Transverse colon (tissue), 4 donors: ENCODE measurements at regions not wholly inside any gene's neighbourhood (a gene's known extent, or its start where the extent isn't known, plus 50 kb on each side); places are given as distances from the start of the nearest gene placed in this dataset.

Source experiments
- POLR2AphosphoS5 ChIP-seq, 3 donors: sonication (generic); formaldehyde crosslinking; IDR thresholded peaks; one replicate each; pipeline ENCODE4 v1.6.1; 2016; ENCODE audit warnings: antibody characterized with exemption in 3 of 3
- TF ChIP-seq, protein P1 (sequence below), 5 experiments: fragments of 200-600 bp in 3 of 5; fragments of 450-650 bp in 2 of 5; sonication (generic) in 3 of 5; IDR thresholded peaks; 1 replicate in 2 of 5; 2 replicates in 3 of 5; pipeline ENCODE4 v1.5.1; 2016 to 2017; ENCODE audit warnings: antibody characterized with exemption in 5 of 5, inconsistent platforms in 3 of 5, mild to moderate bottlenecking in 2 of 5, moderate library complexity in 1 of 5

DNA sequence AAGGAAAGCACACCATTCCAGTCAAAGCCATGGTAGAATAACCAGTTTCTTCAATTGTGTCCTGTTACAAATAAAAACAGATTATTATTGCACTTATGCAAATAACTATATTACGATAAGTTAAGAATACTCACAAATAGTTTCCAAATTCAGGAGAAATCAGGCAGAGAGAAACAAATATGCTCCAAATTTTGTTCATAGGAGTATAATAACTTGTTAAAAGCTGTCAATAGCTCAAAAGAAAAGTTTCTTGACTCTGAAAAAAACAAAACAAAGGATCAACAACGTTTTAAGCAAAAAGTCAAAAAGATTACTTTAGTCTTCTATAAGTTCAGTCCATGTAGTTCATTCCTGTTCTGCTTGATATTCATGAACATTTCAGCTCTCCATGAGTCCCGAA, 59.7 kb upstream of the BDH1 start:
- TF ChIP-seq, protein P1, sequence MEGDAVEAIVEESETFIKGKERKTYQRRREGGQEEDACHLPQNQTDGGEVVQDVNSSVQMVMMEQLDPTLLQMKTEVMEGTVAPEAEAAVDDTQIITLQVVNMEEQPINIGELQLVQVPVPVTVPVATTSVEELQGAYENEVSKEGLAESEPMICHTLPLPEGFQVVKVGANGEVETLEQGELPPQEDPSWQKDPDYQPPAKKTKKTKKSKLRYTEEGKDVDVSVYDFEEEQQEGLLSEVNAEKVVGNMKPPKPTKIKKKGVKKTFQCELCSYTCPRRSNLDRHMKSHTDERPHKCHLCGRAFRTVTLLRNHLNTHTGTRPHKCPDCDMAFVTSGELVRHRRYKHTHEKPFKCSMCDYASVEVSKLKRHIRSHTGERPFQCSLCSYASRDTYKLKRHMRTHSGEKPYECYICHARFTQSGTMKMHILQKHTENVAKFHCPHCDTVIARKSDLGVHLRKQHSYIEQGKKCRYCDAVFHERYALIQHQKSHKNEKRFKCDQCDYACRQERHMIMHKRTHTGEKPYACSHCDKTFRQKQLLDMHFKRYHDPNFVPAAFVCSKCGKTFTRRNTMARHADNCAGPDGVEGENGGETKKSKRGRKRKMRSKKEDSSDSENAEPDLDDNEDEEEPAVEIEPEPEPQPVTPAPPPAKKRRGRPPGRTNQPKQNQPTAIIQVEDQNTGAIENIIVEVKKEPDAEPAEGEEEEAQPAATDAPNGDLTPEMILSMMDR (IDR thresholded peaks at IDR 0.05), result no peak
- no peak for TF ChIP-seq POLR2AphosphoS5 (IDR thresholded peaks at IDR 0.05)
